NCI-H2029 treated with DMSO at 0.1 percent for 48 hours (cell line): ENCODE measurements at regions not wholly inside any gene's neighbourhood (a gene's known extent, or its start where the extent isn't known, plus 50 kb on each side); places are given as distances from the start of the nearest gene placed in this dataset.
"Not testable (repeated sequence)": the region's sequence is repeated elsewhere in the genome, so short reads cannot be mapped to it uniquely, and the experiment has no call there.

Experiments used
- DNase-seq: peaks from one replicate; lab custom pipeline; 2025; lab: John Stamatoyannopoulos, UW

DNA sequence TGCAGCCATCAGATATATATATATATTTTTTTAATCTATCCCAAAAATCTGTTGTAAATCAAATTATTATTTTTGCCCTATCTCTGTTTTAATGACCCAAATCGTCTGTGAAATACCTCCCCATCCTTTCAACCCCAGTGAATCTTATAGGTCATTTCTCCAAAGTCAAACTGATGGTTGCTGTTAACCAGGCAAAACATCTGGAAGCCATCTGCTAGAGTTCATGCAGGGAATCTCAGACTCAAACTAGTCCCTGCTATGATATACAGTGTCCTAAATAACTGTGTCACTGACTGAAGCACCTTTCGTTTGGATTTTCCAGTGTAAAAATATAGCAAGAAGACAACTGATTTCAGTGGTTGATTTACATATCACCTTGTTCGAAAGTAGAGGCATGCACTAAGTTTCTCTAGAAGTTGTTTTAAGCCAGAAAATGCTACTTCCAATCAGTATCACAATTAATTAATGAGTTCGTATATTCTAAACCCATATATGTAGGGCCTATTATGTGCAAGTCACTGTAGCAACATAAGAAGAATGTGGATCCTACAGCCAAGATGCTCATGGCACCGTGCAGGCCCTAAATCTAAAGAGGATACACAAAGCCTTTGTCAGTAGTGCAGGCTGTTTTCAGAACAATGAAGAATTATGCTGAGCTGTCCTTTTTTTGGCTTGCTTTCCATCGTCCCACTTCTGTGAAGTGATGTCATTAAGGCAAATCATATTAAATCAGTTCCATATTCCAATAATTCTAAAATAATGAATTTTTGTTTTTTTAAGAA lies 566.0 kb downstream of the STK39 start:
- no peak for DNase-seq

DNA sequence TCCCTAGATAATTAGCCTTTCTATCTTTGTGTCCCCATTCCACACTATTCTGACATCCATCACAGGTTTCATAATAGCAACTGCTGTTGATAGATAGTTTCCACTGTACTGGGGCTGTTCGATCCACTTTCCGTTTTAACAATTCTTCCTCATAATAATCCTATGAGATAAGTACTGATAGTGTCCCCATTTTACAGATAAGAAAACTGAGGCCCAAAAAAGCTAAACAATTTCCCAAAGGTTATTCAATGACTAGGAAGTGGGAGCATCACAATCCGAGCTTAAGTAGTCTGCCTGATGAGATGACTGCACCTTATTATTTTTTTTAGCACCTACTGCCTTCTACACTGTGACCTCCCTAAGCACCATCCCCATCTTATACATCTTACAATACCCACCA lies 569.2 kb downstream of the STK39 start:
- no peak for DNase-seq

DNA sequence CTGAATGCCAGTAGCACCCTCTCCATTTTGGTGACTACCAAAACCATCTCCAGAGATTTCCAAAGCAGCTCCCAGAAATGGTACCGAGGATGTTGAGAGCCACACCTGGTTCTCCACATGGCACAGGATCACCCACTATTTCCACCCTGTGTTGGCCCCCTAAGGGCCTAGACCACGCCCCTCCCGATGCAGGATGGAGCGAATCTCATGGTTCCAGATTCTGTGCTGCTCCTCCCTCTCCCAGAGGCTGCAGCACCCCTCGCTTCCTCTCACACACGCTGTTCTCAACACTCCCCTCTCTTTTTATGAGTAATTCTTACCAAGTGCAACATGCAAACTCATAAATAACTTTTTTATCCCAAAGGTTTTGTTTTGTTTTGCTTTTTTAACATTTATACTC lies 571.5 kb downstream of the STK39 start:
- no peak for DNase-seq

- no peak for DNase-seq
Observed at GRCh38 chr2:167670588-167670987, 576.8 kb downstream of the STK39 start.

DNA sequence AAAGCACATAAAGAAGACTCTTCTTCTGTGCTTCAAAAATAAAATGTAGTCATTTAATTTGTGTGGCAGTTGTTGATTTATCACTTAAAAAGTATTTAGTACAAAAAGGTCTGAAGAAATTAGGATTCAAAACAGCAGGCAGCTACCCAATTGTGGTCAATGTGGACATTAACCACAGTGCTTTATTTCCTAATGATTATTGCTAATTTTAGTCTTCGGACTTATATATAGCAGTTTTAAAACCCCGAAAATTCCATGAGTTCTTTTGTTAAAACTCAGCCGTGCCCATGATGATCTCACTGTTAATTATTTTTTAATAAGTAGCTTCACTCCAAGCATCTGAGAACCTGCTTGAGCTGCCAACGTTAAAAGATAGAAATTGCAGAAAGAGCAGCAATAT lies 594.3 kb downstream of the STK39 start:
- DNase-seq = no peak

DNA sequence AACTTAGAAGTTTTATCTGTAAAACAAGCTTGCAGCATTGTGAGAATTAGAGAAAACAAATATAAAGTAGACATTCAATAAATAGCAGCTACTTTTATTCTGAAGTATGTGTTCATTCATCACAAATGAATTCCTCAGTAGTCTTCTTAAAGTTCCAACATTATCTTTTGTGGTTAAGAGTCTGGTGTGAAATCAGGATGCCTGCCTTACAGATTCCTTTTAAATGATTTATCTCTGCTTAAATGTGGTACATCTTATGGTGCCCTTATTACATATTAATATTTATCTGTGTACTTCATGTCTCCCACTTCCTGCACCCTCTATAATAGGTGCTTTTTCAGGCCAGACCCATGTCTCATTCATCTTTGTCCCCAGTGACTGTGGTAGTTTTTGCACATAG lies 595.0 kb downstream of the STK39 start:
- DNase-seq = no peak

DNA sequence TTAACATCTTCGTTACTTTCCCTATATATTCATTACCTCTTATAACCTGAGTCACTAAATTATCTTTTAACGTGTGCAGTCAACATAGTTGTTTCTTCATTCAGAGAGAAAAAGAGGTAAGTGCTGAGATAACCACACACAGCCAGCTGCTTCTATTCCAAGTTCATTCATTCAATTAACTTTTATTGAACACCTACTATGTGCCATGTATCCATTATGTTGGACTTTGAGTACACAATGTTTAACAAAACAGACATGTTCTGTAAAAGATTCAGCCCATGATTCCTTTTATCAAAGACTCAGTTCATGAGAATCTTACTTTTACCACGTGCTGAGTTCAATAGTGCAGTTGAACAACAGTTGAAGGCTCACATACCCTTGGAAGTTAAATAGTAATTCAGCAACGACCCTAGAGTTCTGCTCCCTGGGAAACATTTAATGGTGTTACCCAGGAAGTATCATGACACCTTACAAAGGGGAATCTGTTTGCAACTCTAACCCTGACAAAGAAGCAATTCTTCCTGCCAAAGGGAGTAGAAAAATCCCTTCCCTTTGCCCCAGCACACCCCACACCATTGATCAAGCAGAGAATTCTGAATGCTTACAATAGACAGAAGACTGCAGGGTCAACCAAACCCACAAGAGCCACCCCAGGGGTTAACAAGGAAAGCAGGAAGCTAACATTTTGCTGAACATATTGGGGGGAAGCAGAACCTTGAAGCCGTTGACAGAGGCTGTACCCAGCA lies 595.8 kb downstream of the STK39 start:
- DNase-seq = no peak

DNA sequence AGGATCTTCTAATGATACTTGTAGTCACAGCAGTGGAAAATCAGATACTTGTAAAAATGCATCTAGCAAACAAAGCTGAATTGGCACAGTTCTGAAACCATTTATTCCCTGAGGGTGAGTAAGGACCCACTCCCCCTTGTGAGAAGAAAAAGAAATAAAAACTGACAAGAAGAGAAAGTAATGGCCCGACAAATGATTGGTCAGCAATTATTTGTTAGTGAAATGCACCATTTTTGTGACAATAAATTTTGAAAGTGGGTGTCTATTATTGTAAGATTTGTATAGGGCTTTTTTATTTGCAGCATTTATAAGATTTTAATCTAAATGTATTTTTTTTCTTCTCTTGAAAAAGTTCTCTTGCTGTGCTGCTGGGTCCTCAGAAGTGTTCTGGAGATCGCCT lies 600.8 kb downstream of the STK39 start:
- no peak for DNase-seq

GRCh38 chr2:167640096-167640495 lies 607.3 kb downstream of the STK39 start:
- DNase-seq = no peak

DNA sequence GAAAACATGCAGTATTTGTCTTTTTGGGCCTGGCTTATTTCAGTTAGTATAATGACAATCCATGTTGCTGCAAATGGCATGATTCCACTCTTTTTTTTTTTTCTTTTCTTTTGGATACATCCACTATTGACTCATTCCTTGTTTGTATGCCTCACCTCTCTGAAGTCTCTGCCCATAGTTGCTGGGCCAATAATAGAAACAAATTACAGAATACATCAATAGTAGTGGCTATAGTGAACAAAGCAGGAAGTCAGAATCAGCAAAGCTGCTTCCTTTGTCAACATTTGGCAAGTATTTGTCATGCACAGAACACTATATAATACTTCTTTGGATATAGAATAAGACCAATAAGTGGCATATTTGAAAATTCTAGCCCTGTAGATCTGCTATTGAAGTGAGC lies 609.7 kb downstream of the STK39 start:
- no peak for DNase-seq

DNA sequence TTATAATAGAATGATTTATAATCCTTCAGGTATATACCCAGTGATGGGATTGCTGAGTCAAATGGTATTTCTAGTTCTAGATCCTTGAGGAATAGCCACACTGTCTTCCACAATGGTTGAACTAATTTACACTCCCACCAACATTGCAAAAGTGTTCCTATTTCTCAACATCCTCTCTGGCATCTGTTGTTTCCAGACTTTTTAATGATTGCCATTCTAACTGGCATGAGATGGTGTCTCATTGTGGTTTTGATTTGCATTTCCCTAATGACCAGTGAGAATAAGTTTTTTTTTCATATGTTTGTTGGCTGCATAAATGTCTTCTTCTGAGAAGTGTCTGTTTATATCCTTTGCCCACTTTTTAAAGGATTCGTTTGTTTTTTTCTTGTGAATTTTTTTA lies 615.1 kb downstream of the STK39 start:
- not testable (repeated sequence) for DNase-seq

- no peak for DNase-seq
Observed at GRCh38 chr2:167626961-167627360, 620.4 kb downstream of the STK39 start.

GRCh38 chr2:167626301-167626700 lies 621.1 kb downstream of the STK39 start:
- DNase-seq = no peak

DNA sequence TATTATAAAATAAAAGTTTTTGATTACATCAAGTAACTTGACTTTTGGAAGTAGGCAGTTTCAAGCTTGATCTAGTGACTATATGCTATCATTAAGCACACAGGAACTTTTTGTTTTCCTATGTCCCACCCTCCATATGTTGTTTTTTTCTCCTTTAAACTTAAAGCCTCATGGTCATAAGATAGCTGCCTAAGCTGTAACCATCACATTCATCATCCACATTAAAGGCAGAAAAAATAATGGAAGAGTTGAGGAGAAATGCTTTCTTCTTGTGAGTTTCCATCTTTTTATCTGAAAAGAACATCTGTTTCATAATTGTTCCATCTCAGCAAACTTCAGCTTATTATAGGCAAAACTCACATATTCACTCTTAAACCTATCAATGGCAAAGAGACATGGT lies 630.4 kb downstream of the STK39 start:
- DNase-seq = no peak

DNA sequence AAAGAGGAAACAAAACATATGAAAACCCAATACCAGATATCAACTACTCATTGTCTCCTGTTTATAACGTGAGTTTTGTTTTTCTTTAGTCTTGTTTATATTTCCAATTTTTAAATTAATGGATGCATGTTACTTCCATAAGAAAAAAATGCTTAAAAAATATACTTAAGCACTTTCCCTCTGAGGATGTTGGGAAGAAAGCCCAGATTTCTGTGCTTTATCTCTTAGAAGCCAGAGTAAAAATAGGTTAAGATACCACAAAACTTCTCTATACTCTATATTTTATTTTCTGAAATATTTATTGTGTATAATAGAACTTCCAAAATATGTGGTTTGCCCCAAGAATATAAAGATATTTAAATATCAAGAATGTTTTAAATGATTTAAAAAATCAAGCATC lies 633.9 kb downstream of the STK39 start:
- no peak for DNase-seq

- no peak for DNase-seq
Observed at GRCh38 chr2:167608487-167608886, 638.9 kb downstream of the STK39 start.

DNA sequence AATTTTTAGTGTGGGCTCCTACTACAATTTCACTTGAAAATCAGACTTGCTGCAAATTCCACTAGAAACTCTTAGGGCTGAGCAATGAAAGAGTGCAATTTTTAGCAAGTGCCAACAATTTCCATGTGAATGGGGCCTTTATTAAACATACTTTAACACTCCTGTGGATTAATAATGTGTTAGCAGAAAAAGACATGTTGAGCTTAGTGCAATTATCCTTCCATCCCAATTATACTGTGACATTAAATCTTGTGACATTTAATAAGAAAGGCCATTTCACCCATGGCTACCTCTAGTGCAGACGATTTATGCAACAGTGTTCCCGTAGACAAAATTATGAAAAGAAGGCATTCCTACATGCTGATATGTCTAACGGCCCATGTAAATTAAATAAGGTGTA lies 639.7 kb downstream of the STK39 start:
- DNase-seq = no peak

GRCh38 chr2:167607211-167607610 lies 640.2 kb downstream of the STK39 start:
- no peak for DNase-seq

GRCh38 chr2:167602122-167602521 lies 645.3 kb downstream of the STK39 start:
- no peak for DNase-seq

DNA sequence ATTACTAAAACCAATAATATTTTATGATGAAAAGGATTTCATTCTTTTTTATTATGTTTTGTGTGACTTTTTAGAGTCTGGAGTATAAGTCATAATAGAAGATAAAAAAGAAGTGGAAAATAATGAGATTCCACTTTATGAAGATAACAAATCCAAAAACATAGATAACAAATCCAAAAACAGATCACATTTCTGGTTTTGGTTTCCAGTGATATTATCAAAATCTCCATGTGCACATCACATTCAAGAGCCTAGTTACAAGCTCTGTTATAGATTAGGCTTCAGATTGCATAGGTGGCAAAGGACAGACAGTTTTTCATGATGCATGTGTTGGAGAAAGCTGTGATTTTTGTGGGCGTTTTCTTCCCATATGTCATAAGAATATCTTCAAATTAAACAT lies 648.2 kb downstream of the STK39 start:
- no peak for DNase-seq

DNA sequence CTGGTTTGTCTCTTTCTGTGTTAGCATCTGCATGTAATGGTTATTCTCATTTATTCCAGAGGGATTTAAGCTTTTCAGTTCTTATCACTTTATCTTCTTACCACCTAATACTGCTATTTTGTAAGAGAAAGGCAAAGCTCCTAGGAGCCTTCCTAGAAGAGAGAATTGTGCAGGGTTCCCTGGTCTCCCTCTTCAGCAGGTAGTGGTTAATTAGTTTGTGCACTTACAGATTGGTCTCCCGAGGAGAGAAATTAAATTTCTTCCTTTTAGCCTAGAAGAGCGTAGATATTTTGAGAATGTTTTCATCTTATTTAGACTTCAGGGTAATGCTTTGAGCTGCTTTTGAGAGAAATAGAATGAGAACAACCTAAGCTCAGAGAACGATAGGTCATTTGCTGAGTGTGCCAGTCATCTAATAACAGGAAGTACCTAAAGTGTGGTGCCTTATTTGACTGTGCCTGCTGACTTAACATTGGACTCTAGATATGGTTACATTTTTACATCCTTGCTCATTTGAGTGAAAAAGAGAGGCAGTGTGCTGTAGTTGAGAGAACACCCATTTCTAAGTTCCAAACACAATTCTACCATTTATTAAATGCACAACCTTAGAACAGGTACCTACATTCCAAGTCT lies 651.4 kb downstream of the STK39 start:
- no peak for DNase-seq

- DNase-seq = no peak
Observed at GRCh38 chr2:167595021-167595420, 652.4 kb downstream of the STK39 start.

DNA sequence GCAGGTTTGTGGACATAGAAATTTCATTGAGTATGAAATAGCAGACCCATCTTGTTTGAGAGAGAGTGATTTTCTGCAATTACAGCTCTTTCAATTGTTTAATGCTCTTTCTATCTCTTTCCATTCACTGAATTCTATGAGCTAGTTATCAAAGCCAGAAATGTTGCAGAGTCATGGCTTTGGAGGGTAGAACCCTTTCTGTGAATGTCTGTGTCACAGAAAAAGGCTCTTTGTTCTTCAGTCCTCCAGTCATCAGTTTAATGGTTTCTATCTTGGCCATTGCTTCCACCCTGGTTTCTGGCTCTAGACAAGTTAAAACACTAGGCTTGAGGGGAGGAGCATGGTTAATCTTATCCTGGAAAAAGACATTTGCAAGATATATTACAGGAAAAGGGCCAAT lies 655.0 kb downstream of the STK39 start:
- DNase-seq = no peak
